Activated CD8-positive, alpha-beta T cell treated with anti-CD3 and anti-CD28 coated beads for 36 hours (primary cell): ENCODE measurements at regions not wholly inside any gene's neighbourhood (a gene's known extent, or its start where the extent isn't known, plus 50 kb on each side); places are given as distances from the start of the nearest gene placed in this dataset.

ENCODE experiments used
- ATAC-seq: fragments of 200-7000 bp; cut with Tn5 transposase; one replicate; pipeline ENCODE4 v1.10.0; 2021; ENCODE audit warnings: mild to moderate bottlenecking, moderate library complexity
- CTCF ChIA-PET: fragments of 350-600 bp; sonication (Branson Sonifier 250); formaldehyde crosslinking; loops from one replicate; lab custom pipeline; 2021; ENCODE audit warnings: antibody characterized with exemption; lab: Charles Lee
- POLR2A ChIA-PET: fragments of 350-600 bp; sonication (Branson Sonifier 250); formaldehyde crosslinking; loops from one replicate; lab custom pipeline; 2021; ENCODE audit warnings: antibody characterized with exemption; lab: Charles Lee
- DNase-seq: peaks from one replicate; pipeline ENCODE4 v3.0.0-alpha.2; 2020
- H3K27ac Mint-ChIP-seq: one replicate; pipeline ENCODE4 v1.8.0; 2021; ENCODE audit warnings: mild to moderate bottlenecking, mixed read lengths
- H3K27me3 Mint-ChIP-seq: one replicate; pipeline ENCODE4 v1.8.0; 2021; ENCODE audit warnings: mixed read lengths
- H3K36me3 Mint-ChIP-seq: one replicate; pipeline ENCODE4 v1.8.0; 2021; ENCODE audit warnings: low read depth, mixed read lengths
- H3K4me1 Mint-ChIP-seq: one replicate; pipeline ENCODE4 v1.8.0; 2021; ENCODE audit warnings: low read depth, mixed read lengths
- H3K4me3 Mint-ChIP-seq: one replicate; pipeline ENCODE4 v1.8.0; 2021; ENCODE audit warnings: mild to moderate bottlenecking, moderate library complexity, mixed read lengths
- H3K9me3 Mint-ChIP-seq: one replicate; pipeline ENCODE4 v1.8.0; 2021; ENCODE audit warnings: mixed read lengths
- intact Hi-C: fragments of 100-400 bp; cut with micrococcal nuclease; formaldehyde crosslinking; loops from one replicate; pipeline ENCODE4 v1.10.0; 2022
- TF ChIP-seq, protein P1 (sequence below): fragments of 200-600 bp; IDR thresholded peaks from one replicate; pipeline ENCODE4 v1.8.0; 2022; ENCODE audit warnings: antibody characterized with exemption, mild to moderate bottlenecking

DNA sequence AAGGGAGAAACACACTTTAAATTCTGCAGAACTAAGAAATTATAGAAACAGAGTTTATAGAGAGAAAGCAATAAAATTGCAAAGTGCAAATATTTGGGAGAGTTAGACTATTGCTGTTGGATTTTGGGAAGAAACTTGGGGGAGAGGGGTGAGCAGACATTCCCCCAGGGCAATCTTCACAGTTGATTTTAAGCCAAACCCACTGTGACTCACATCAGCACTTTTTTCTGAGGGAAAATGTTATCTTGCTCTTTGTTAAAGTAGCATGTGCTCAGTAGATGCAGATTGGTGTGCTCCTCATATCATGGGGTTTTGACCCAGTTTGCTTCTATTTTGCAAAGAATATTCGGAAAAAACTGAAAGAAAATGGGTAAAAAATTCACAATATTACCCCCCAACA, 367.6 kb downstream of the CDH11 start:
- Mint-ChIP-seq H3K27ac (no peak overlapping the region), H3K4me3 (no peak overlapping the region), H3K36me3 (peaks cover 1% of the 10 kb centered on the region), H3K9me3 (peaks cover 5% of the 10 kb centered on the region), H3K27me3 (no peaks in the 10 kb centered on the region), H3K4me1 (no peaks in the 10 kb centered on the region)
- intact Hi-C loops = no loop called here
- ATAC-seq = no peak
- ChIA-PET POLR2A (no interaction called here), CTCF (no interaction called here)
- DNase-seq = no peak
- TF ChIP-seq, protein P1, sequence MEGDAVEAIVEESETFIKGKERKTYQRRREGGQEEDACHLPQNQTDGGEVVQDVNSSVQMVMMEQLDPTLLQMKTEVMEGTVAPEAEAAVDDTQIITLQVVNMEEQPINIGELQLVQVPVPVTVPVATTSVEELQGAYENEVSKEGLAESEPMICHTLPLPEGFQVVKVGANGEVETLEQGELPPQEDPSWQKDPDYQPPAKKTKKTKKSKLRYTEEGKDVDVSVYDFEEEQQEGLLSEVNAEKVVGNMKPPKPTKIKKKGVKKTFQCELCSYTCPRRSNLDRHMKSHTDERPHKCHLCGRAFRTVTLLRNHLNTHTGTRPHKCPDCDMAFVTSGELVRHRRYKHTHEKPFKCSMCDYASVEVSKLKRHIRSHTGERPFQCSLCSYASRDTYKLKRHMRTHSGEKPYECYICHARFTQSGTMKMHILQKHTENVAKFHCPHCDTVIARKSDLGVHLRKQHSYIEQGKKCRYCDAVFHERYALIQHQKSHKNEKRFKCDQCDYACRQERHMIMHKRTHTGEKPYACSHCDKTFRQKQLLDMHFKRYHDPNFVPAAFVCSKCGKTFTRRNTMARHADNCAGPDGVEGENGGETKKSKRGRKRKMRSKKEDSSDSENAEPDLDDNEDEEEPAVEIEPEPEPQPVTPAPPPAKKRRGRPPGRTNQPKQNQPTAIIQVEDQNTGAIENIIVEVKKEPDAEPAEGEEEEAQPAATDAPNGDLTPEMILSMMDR = no peak

DNA sequence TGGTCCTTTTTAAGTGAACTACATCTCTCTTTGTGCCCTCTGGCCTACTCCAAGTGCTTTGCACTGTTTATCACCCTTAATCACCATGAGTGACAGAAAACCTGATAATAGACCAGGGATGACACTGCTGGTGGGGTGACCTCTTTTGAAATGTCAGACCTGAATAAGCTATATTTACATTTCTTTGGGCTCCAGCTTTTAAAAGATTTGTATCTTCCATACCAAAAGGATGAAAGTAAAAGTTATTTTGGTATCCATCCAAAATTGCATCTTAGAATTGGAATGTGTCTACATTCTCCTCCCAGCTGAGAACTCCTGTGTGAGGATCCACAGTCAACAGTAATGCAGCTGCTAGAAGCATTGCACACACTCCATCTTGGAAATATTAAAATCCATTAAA, 370.0 kb downstream of the CDH11 start:
- no peak for ATAC-seq
- DNase-seq = no peak
- H3K27me3 Mint-ChIP-seq = no peaks in the 10 kb centered on the region
- H3K36me3 Mint-ChIP-seq = peaks cover 1% of the 10 kb centered on the region
- H3K9me3 Mint-ChIP-seq = peaks cover 12% of the 10 kb centered on the region
- POLR2A ChIA-PET = no interaction called here
- TF ChIP-seq, protein P1 = no peak
- intact Hi-C loops = no loop called here
- CTCF ChIA-PET = no interaction called here
- H3K4me3 Mint-ChIP-seq = no peak overlapping the region
- H3K4me1 Mint-ChIP-seq = no peaks in the 10 kb centered on the region
- no peak overlapping the region for H3K27ac Mint-ChIP-seq

DNA sequence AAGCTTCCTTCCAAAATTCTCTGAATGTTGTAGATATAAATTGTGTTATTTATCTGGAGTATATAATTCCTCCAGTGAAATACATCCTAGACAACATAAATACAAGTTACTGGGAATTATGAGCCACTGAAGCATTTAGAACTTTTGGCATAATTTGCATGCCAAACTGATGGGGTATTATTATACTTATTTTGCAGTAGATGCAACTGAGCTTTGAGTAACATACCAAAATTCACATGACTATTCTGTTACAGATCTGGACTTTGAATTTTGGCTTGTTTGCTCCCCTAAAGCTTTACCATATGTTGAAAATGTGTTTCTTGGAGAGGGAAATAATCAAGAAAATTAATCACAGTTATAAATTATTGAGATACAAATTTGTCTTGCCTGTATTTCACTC, 372.5 kb downstream of the CDH11 start:
- Mint-ChIP-seq H3K27ac (no peak overlapping the region), H3K27me3 (no peaks in the 10 kb centered on the region), H3K4me1 (no peaks in the 10 kb centered on the region), H3K36me3 (peaks cover 1% of the 10 kb centered on the region), H3K4me3 (no peak overlapping the region), H3K9me3 (peaks cover 10% of the 10 kb centered on the region)
- TF ChIP-seq, protein P1 = no peak
- ChIA-PET POLR2A (no interaction called here), CTCF (no interaction called here)
- ATAC-seq (no peak), DNase-seq (no peak)
- intact Hi-C loops = no loop called here

DNA sequence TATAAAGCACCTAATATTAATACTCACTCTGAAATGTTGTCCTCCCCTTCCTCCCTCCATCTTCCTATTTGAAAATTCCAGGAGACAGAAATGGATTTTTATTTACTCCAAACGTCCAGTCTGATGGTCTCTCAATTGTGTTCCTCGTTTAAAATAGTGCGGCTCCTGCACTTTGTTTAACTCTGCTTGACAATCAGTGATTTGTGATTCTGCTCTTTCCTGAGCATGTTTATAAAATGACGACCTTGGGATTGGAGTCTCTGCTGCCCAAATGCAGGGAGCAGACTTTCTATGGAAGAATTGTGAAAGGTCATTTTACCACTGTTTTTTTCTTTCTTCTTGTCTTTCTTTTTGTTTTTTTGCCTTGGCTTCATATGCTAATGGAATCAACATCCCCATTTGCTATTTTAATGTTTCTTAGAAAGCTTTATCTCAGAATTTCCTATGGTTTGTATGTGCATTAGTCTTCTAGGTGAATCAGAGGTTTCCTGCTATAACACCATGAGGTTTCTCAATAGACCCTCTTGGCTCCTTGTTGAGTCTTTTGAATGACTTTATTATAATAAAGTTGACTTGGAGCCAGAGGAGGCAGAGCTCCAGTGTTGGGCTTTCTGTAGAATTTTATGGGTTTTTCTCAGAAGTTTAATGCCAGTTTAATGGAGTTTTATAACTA, 376.5 kb downstream of the CDH11 start:
- TF ChIP-seq, protein P1 = no peak
- DNase-seq (no peak), ATAC-seq (no peak)
- CTCF ChIA-PET = no interaction called here
- H3K27ac Mint-ChIP-seq = no peak overlapping the region
- no peaks in the 10 kb centered on the region for H3K4me1 Mint-ChIP-seq
- intact Hi-C loops = no loop called here
- H3K27me3 Mint-ChIP-seq = no peaks in the 10 kb centered on the region
- peaks cover 10% of the 10 kb centered on the region for H3K9me3 Mint-ChIP-seq
- peaks cover 1% of the 10 kb centered on the region for H3K36me3 Mint-ChIP-seq
- no peak overlapping the region for H3K4me3 Mint-ChIP-seq
- POLR2A ChIA-PET = no interaction called here

DNA sequence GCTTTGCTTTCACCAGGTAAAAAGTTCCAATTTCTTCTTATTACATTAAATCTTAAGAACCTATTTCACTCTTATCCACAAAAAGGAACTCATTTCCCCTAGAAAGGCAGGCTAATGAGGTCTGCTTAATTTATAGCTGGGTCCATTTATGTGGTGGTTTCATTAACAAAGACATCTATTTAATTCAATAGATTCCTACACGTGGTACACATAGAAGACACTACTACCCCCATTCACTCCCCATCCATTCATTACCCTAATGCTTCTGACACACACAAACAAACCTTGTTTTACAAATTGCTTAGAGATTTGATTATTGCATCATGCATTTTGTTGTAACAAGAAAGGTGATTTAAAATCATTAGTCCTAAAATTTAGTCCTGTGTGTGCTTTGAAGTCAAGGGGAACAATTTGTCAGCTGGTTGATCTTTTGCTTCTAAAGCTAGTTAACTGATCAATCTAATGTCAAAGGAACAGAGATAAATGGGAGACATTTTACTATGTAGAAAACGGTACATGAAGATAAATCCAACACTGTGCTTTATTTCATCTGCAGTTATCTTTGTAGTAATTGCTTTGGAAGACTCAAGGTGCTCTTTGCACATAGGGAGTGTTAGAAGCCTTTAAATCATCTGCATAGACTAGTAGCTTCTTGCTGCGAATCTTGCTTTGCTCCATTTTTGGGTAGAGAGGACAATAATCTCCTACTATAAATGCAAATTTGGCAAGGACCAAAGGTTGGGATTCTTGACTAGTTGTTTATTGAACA, 379.2 kb downstream of the CDH11 start:
- H3K27ac Mint-ChIP-seq = no peak overlapping the region
- ChIA-PET CTCF (no interaction called here), POLR2A (no interaction called here)
- intact Hi-C loops = no loop called here
- H3K4me3 Mint-ChIP-seq = no peak overlapping the region
- DNase-seq (no peak), ATAC-seq (no peak)
- H3K36me3 Mint-ChIP-seq = no peaks in the 10 kb centered on the region
- H3K9me3 Mint-ChIP-seq = peaks cover 14% of the 10 kb centered on the region
- no peaks in the 10 kb centered on the region for H3K4me1 Mint-ChIP-seq
- TF ChIP-seq, protein P1 = no peak
- H3K27me3 Mint-ChIP-seq = no peaks in the 10 kb centered on the region
